Stomach (tissue), 4 donors: ENCODE measurements at regions not wholly inside any gene's neighbourhood (a gene's known extent, or its start where the extent isn't known, plus 50 kb on each side); places are given as distances from the start of the nearest gene placed in this dataset.

ENCODE experiments used
- CTCF ChIP-seq, 7 experiments: fragments of 450-650 bp in 4 of 7; fragments of 200-600 bp in 3 of 7; sonication (generic) in 3 of 7; IDR thresholded peaks; one replicate each; pipeline ENCODE4 v1.5.1; 2016 to 2019; ENCODE audit warnings: antibody characterized with exemption in 7 of 7, control low read depth in 2 of 7, mild to moderate bottlenecking in 1 of 7
- EP300 ChIP-seq: sonication (generic); formaldehyde crosslinking; IDR thresholded peaks from one replicate; pipeline ENCODE4 v1.6.1; 2017; ENCODE audit warnings: antibody characterized with exemption
- POLR2A ChIP-seq, 4 donors: fragments of 450-650 bp; IDR thresholded peaks; one replicate each; pipeline ENCODE4 v1.6.1; 2016; ENCODE audit warnings: antibody characterized with exemption in 4 of 4, control low read depth in 2 of 4, mild to moderate bottlenecking in 1 of 4, moderate library complexity in 1 of 4
- POLR2AphosphoS5 ChIP-seq, 3 donors: sonication (generic); formaldehyde crosslinking; IDR thresholded peaks; one replicate each; pipeline ENCODE4 v1.6.1; 2016; ENCODE audit warnings: antibody characterized with exemption in 3 of 3

GRCh38 chr16:51834794-51835193 lies 683.7 kb upstream of the SALL1 start:
- no peak for TF ChIP-seq CTCF (IDR thresholded peaks at IDR 0.05)
- TF ChIP-seq POLR2AphosphoS5 (IDR thresholded peaks at IDR 0.05), result no peak
- TF ChIP-seq EP300, result no peak
- no peak for TF ChIP-seq POLR2A (IDR thresholded peaks at IDR 0.05)
